Esophagus squamous epithelium (tissue), 4 donors: ENCODE measurements at regions not wholly inside any gene's neighbourhood (a gene's known extent, or its start where the extent isn't known, plus 50 kb on each side); places are given as distances from the start of the nearest gene placed in this dataset.

Experiments
- CTCF ChIP-seq, 6 experiments: fragments of 450-650 bp in 4 of 6; fragments of 200-600 bp in 2 of 6; sonication (generic) in 2 of 6; IDR thresholded peaks; one replicate each; pipeline ENCODE4 v1.5.1; 2016 to 2019; ENCODE audit warnings: antibody characterized with exemption in 6 of 6, mild to moderate bottlenecking in 4 of 6, moderate library complexity in 4 of 6
- POLR2A ChIP-seq, 4 donors: fragments of 450-650 bp; IDR thresholded peaks; one replicate each; pipeline ENCODE4 v1.6.1; 2017; ENCODE audit warnings: antibody characterized with exemption in 4 of 4, mild to moderate bottlenecking in 4 of 4, moderate library complexity in 3 of 4

GRCh38 chr6:163748036-163748435 is 333.5 kb downstream of the QKI start:
- TF ChIP-seq CTCF (IDR thresholded peaks at IDR 0.05) (no peak), POLR2A (IDR thresholded peaks at IDR 0.05) (no peak)
